Heart right ventricle (tissue), 16 donors: ENCODE measurements at regions not wholly inside any gene's neighbourhood (a gene's known extent, or its start where the extent isn't known, plus 50 kb on each side); places are given as distances from the start of the nearest gene placed in this dataset.

Experiments used
- ATAC-seq, 8 donors: fragments of 200-7000 bp; cut with Tn5 transposase; one replicate each; pipeline ENCODE4 v1.9.1; 2020; ENCODE audit warnings: mild to moderate bottlenecking in 8 of 8, moderate library complexity in 8 of 8, moderate number of reproducible peaks in 1 of 8
- DNase-seq, 2 donors: peaks; one replicate each; pipeline ENCODE4 v3.0.0-alpha.2; 2020
- H3K27ac ChIP-seq, 10 donors: fragments of 200-600 bp; sonication (generic) in 2 of 10; one replicate each; pipeline versions ENCODE4 v1.5.0 to v1.8.0; 2020 to 2022; ENCODE audit warnings: mild to moderate bottlenecking in 3 of 10
- H3K27me3 ChIP-seq, 7 donors: fragments of 200-600 bp; one replicate each; pipeline ENCODE4 v1.8.0; 2021 to 2022; ENCODE audit warnings: mild to moderate bottlenecking in 2 of 7
- H3K36me3 ChIP-seq, 9 donors: fragments of 200-600 bp; sonication (generic) in 1 of 9; one replicate each; pipeline versions ENCODE4 v1.5.0 to v1.8.0; 2020 to 2022; ENCODE audit warnings: mild to moderate bottlenecking in 2 of 9
- H3K4me1 ChIP-seq, 9 donors: fragments of 200-600 bp; sonication (generic) in 1 of 9; one replicate each; pipeline versions ENCODE4 v1.5.0 to v1.8.0; 2020 to 2022; ENCODE audit warnings: mild to moderate bottlenecking in 4 of 9
- H3K4me3 ChIP-seq, 10 donors: fragments of 200-600 bp; sonication (generic) in 2 of 10; one replicate each; pipeline versions ENCODE4 v1.5.0 to v1.8.0; 2020 to 2022; ENCODE audit warnings: mild to moderate bottlenecking in 7 of 10, moderate library complexity in 2 of 10
- H3K9me3 ChIP-seq, 11 donors: fragments of 200-600 bp in 10 of 11; sonication (generic) in 2 of 11; one replicate each; pipeline versions ENCODE4 v1.5.0 to v1.8.0; 2013 to 2022; ENCODE audit warnings: mild to moderate bottlenecking in 2 of 11, control low read depth in 1 of 11, moderate library complexity in 1 of 11
- WGBS, 2 donors: extraction: QIAGEN DNeasy Blood & Tissue Kit; methylation state at CpG; one replicate each; pipeline ENCODE4 v1.1.7; 2013; ENCODE audit warnings: inconsistent platforms in 1 of 2; 5-methylcytosine and 5-hydroxymethylcytosine counted together
- intact Hi-C, 10 donors: fragments of 100-400 bp; cut with DNase I; formaldehyde crosslinking; loops; one replicate each; pipeline versions ENCODE4 v1.11.1 to v1.14.2; 2022
- TF ChIP-seq, protein P1 (sequence below), 9 donors: fragments of 200-600 bp; sonication (generic) in 2 of 9; IDR thresholded peaks; one replicate each; pipeline versions ENCODE4 v1.5.0 to v1.8.0; 2021 to 2022; ENCODE audit warnings: antibody characterized with exemption in 9 of 9, mild to moderate bottlenecking in 5 of 9, moderate library complexity in 1 of 9
- donor health status: Arrhythmogenic right ventricular cardiomyopathy.
- donor health status: ischemic (EF 13 %, LVEDD 7.1; RV severe dilation, severe dysfunction).
- donor health status: healthy with polysubstance abuse.
- donor health status: DM: no; HTN: yes; CAD: no.
- donor health status: DM: no; HTN: no; CAD: no.
- donor health status: ischemic (EF 25% LVEDD 6.9; RV normal size, moderate dysfunction).
- donor health status: ischemic (EF 25% LVEDD 5.7; RV mildly dilated, moderate dysfunction).
- donor health status: healthy.
- donor health status: DM: yes; HTN: yes; CAD: no.
- donor health status: Ischemic cardiomyopathy.
- donor health status: ischemic (EF 35%, LVEDD 5.7; RV mildly dilated, moderate dysfunction).
- donor health status: nonischemic (EF 11% LVEDD 7.7; RV severe dilation, severe dysfunction).
- donor health status: DM: yes; HTN: yes; CAD: no.
- donor health status: PGD.
- donor health status: ischemic (EF 29% LVEDD 5.4; RV normal size, mild dysfunction).
- donor health status: nonischemic (EF 23%, LVEDD 6.1; RV moderate dilation, normal function).

DNA sequence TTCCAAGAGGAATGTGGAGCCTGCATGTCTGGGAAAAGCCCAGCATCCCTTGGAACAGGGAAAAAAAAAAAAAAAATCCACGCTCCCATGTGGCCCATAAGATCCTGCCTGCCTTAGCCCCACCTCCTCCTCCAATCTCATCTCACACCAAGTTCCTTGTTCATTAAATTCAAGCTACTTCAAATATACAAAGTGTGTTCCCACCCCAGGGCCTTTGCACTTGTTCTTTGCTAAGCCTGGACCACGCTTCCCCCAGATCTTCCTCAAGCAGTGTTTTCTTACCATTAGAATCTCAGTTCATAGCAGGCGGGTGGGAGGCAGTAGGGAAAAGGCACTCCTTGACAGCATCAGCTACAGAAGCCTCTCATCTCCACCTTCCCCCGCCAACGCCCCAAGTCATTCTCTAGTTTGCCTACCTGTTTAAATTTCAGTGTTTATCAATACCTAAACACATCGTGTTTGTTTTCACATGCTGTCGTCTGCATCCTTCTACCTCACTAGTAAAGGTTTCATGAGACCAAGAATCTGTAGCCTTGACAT lies 262.8 kb downstream of the FGFR2 start:
- WGBS, 2 donors: 86 to 94% methylated on average over 7 of the region's 7 CpGs
- intact Hi-C loops: no loop called here
- H3K4me3 ChIP-seq: no peak overlapping the region
- TF ChIP-seq, protein P1, sequence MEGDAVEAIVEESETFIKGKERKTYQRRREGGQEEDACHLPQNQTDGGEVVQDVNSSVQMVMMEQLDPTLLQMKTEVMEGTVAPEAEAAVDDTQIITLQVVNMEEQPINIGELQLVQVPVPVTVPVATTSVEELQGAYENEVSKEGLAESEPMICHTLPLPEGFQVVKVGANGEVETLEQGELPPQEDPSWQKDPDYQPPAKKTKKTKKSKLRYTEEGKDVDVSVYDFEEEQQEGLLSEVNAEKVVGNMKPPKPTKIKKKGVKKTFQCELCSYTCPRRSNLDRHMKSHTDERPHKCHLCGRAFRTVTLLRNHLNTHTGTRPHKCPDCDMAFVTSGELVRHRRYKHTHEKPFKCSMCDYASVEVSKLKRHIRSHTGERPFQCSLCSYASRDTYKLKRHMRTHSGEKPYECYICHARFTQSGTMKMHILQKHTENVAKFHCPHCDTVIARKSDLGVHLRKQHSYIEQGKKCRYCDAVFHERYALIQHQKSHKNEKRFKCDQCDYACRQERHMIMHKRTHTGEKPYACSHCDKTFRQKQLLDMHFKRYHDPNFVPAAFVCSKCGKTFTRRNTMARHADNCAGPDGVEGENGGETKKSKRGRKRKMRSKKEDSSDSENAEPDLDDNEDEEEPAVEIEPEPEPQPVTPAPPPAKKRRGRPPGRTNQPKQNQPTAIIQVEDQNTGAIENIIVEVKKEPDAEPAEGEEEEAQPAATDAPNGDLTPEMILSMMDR (IDR thresholded peaks at IDR 0.05): no peak
- no peaks in the 10 kb centered on the region for H3K36me3 ChIP-seq
- peaks cover 0 to 7% (median 0%) of the 10 kb centered on the region in 9 donors for H3K4me1 ChIP-seq
- H3K27me3 ChIP-seq: peaks cover 0 to 3% (median 0%) of the 10 kb centered on the region in 7 donors
- H3K9me3 ChIP-seq: no peaks in the 10 kb centered on the region
- DNase-seq: no peak
- H3K27ac ChIP-seq: no peak overlapping the region
- no peak for ATAC-seq

DNA sequence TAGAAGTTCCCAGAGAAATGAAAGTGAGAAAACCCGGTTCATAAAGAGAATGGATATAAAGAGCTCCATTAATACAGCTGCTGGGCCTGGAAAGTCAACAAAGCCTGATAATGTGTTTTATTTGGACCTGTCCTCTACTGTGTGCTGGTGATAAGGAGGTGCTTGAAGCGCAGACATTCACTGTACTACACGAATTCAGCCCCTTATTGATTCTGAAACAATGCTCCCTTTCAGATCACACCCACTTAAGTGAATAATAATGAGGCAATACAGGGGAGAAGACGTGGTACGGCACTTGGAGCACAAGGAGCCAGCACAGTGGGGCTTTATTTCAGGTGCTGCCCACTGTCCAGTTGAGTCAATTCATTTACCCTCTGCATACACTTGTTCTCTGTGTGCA lies 260.8 kb downstream of the FGFR2 start:
- Histone ChIP-seq H3K36me3 (no peaks in the 10 kb centered on the region), H3K4me3 (no peak overlapping the region), H3K27me3 (peaks cover 0 to 7% (median 0%) of the 10 kb centered on the region in 7 donors), H3K9me3 (no peaks in the 10 kb centered on the region), H3K4me1 (peaks cover 0 to 7% (median 0%) of the 10 kb centered on the region in 9 donors), H3K27ac (no peak overlapping the region)
- TF ChIP-seq, protein P1 (IDR thresholded peaks at IDR 0.05): no peak
- WGBS, 2 donors: 21 to 23% methylated on average over 5 of the region's 5 CpGs
- no peak for DNase-seq
- peak in 1 of 8 donors; percentile 56 for ATAC-seq
- intact Hi-C loops: no loop called here

DNA sequence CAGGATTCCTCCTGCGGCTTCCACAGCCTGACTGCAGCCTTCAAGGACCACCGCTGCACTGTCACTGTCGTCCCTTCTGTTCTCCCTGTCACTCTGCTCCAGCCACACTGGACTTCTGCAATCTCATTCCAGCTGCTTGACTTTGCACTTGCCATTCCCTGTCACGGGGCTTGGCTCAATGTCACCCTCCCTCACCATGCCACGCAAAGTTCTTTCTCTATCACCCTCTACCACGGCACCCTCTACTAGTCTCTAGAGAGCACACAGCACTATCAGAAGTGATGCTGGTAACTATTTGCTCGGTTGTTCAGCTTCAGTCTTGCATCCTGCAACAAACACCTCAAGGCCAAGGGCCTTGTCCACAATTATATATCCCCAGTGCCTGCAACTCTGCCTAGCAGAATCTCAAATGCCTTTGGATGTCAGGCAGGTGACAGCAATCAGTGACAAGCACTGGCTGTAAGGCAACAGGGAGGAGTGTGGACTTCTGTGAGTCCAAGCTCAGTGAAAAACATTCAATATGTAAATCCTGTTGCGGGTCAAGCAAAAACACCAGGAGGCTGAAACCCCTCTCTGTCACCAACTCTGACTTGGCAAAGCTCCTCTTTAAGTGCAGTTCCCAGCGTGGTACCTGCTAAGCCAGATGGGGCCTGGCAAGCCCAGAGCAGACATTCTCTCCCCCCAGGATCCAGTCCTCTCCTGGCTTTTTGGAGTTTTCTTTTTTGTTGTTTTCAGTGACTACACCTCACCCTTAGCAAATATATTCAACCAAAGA lies 259.9 kb downstream of the FGFR2 start:
- peak in 1 of 8 donors; percentile 21 for ATAC-seq
- no peak overlapping the region for H3K4me3 ChIP-seq
- WGBS, 2 donors: 70 to 77% methylated on average over 9 of the region's 9 CpGs
- TF ChIP-seq, protein P1 (IDR thresholded peaks at IDR 0.05): no peak
- peaks cover 0 to 7% (median 0%) of the 10 kb centered on the region in 9 donors for H3K4me1 ChIP-seq
- intact Hi-C loops: no loop called here
- H3K36me3 ChIP-seq: no peaks in the 10 kb centered on the region
- no peak overlapping the region for H3K27ac ChIP-seq
- peaks cover 0 to 7% (median 0%) of the 10 kb centered on the region in 7 donors for H3K27me3 ChIP-seq
- no peak for DNase-seq
- H3K9me3 ChIP-seq: no peaks in the 10 kb centered on the region

DNA sequence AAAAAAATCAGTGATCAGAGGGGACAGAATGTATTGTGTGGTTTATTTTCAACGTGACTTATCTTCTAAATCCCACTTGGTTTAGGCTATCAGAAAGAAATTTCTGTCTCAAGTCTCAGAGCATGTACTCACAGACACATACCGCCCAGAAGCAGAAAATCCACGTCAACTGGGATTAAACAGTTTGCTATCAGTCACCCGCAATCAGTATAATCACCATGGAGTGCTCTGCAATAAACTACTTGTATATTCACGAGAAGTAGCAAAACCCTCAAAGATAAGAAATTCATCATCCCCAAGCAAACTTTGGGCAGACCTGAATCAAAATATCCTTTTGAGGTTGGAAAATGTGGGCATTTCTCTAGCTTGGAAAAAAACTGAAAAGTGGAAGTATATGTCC lies 259.1 kb downstream of the FGFR2 start:
- DNase-seq (no peak), ATAC-seq (no peak)
- intact Hi-C loops: no loop called here
- Histone ChIP-seq H3K36me3 (no peaks in the 10 kb centered on the region), H3K4me3 (no peak overlapping the region), H3K9me3 (no peaks in the 10 kb centered on the region), H3K27ac (no peak overlapping the region), H3K27me3 (peaks cover 0 to 7% (median 0%) of the 10 kb centered on the region in 7 donors), H3K4me1 (peaks cover 0 to 7% (median 0%) of the 10 kb centered on the region in 9 donors)
- TF ChIP-seq, protein P1 (IDR thresholded peaks at IDR 0.05): no peak
- WGBS, 2 donors: 57 to 67% methylated on average over 5 of the region's 5 CpGs
